ENCODE measurements at regions not wholly inside any gene's neighbourhood (a gene's known extent, or its start where the extent isn't known, plus 50 kb on each side); places are given as distances from the start of the nearest gene placed in this dataset.
A peak's percentile ranks its signal among the peaks of the same experiment; 100 is the strongest.

GRCh38 chr5:135214897-135215616 lies 181.0 kb upstream of the PITX1 start:
- Histone ChIP-seq H3K4me3 (ENCODE audit: low read depth in 1 of 2, low read length in 2 of 2) (no peak overlapping the region), H3K36me3 (ENCODE audit: insufficient read depth, low read length) (no peaks in the 10 kb centered on the region), H3K4me1 (ENCODE audit: insufficient read depth, low read length) (peaks cover 16% of the 10 kb centered on the region), H3K9me3 (ENCODE audit: low read length) (no peaks in the 10 kb centered on the region), H3K9ac (ENCODE audit: low read length) (no peak overlapping the region), H3K27ac (ENCODE audit: low read depth, low read length) (no peak overlapping the region), H3K27me3 (ENCODE audit: control insufficient read depth in 1 of 2, insufficient read depth in 2 of 2, low read length in 2 of 2) (no peaks in the 10 kb centered on the region)

- no peak overlapping the region for H3K9ac ChIP-seq (ENCODE audit: low read length)
- H3K36me3 ChIP-seq (ENCODE audit: insufficient read depth, low read length), result no peaks in the 10 kb centered on the region
- no peak overlapping the region for H3K27ac ChIP-seq (ENCODE audit: low read depth, low read length)
- H3K9me3 ChIP-seq (ENCODE audit: low read length), result no peaks in the 10 kb centered on the region
- no peaks in the 10 kb centered on the region for H3K27me3 ChIP-seq (ENCODE audit: control insufficient read depth in 1 of 2, insufficient read depth in 2 of 2, low read length in 2 of 2)
- H3K4me3 ChIP-seq (ENCODE audit: low read depth in 1 of 2, low read length in 2 of 2), result no peak overlapping the region
- H3K4me1 ChIP-seq (ENCODE audit: insufficient read depth, low read length), result peaks cover 29% of the 10 kb centered on the region
Measured at GRCh38 chr5:135213466-135214239, 179.6 kb upstream of the PITX1 start.

- H3K4me1 ChIP-seq (ENCODE audit: insufficient read depth, low read length), result peaks cover 35% of the 10 kb centered on the region
- H3K4me3 ChIP-seq (ENCODE audit: low read depth in 1 of 2, low read length in 2 of 2), result no peak overlapping the region
- H3K27me3 ChIP-seq (ENCODE audit: control insufficient read depth in 1 of 2, insufficient read depth in 2 of 2, low read length in 2 of 2), result no peaks in the 10 kb centered on the region
- H3K9ac ChIP-seq (ENCODE audit: low read length), result no peak overlapping the region
- no peaks in the 10 kb centered on the region for H3K9me3 ChIP-seq (ENCODE audit: low read length)
- no peak overlapping the region for H3K27ac ChIP-seq (ENCODE audit: low read depth, low read length)
- no peaks in the 10 kb centered on the region for H3K36me3 ChIP-seq (ENCODE audit: insufficient read depth, low read length)
Measured at GRCh38 chr5:135213027-135213386, 179.0 kb upstream of the PITX1 start.

GRCh38 chr5:135212361-135213026 lies 178.5 kb upstream of the PITX1 start:
- no peak overlapping the region for H3K4me3 ChIP-seq (ENCODE audit: low read depth in 1 of 2, low read length in 2 of 2)
- H3K4me1 ChIP-seq (ENCODE audit: insufficient read depth, low read length), result peaks cover 35% of the 10 kb centered on the region
- H3K27me3 ChIP-seq (ENCODE audit: control insufficient read depth in 1 of 2, insufficient read depth in 2 of 2, low read length in 2 of 2), result no peaks in the 10 kb centered on the region
- H3K9me3 ChIP-seq (ENCODE audit: low read length), result no peaks in the 10 kb centered on the region
- no peaks in the 10 kb centered on the region for H3K36me3 ChIP-seq (ENCODE audit: insufficient read depth, low read length)
- no peak overlapping the region for H3K9ac ChIP-seq (ENCODE audit: low read length)
- H3K27ac ChIP-seq (ENCODE audit: low read depth, low read length), result no peak overlapping the region

- Histone ChIP-seq H3K4me3 (ENCODE audit: low read depth in 1 of 2, low read length in 2 of 2) (no peak overlapping the region), H3K36me3 (ENCODE audit: insufficient read depth, low read length) (no peaks in the 10 kb centered on the region), H3K9me3 (ENCODE audit: low read length) (no peaks in the 10 kb centered on the region), H3K27ac (ENCODE audit: low read depth, low read length) (no peak overlapping the region), H3K4me1 (ENCODE audit: insufficient read depth, low read length) (peaks cover 35% of the 10 kb centered on the region), H3K9ac (ENCODE audit: low read length) (no peak overlapping the region), H3K27me3 (ENCODE audit: control insufficient read depth in 1 of 2, insufficient read depth in 2 of 2, low read length in 2 of 2) (no peaks in the 10 kb centered on the region)
Measured at GRCh38 chr5:135211791-135212190, 177.8 kb upstream of the PITX1 start.

GRCh38 chr5:135211083-135211790 lies 177.2 kb upstream of the PITX1 start:
- Histone ChIP-seq H3K27ac (ENCODE audit: low read depth, low read length) (no peak overlapping the region), H3K4me1 (ENCODE audit: insufficient read depth, low read length) (peaks cover 35% of the 10 kb centered on the region), H3K4me3 (ENCODE audit: low read depth in 1 of 2, low read length in 2 of 2) (no peak overlapping the region), H3K27me3 (ENCODE audit: control insufficient read depth in 1 of 2, insufficient read depth in 2 of 2, low read length in 2 of 2) (no peaks in the 10 kb centered on the region), H3K9me3 (ENCODE audit: low read length) (no peaks in the 10 kb centered on the region), H3K36me3 (ENCODE audit: insufficient read depth, low read length) (no peaks in the 10 kb centered on the region), H3K9ac (ENCODE audit: low read length) (no peak overlapping the region)

GRCh38 chr5:135210286-135211055 lies 176.4 kb upstream of the PITX1 start:
- H3K27ac ChIP-seq (ENCODE audit: low read depth, low read length), result no peak overlapping the region
- peaks cover 35% of the 10 kb centered on the region for H3K4me1 ChIP-seq (ENCODE audit: insufficient read depth, low read length)
- no peaks in the 10 kb centered on the region for H3K9me3 ChIP-seq (ENCODE audit: low read length)
- no peaks in the 10 kb centered on the region for H3K36me3 ChIP-seq (ENCODE audit: insufficient read depth, low read length)
- no peak overlapping the region for H3K9ac ChIP-seq (ENCODE audit: low read length)
- no peaks in the 10 kb centered on the region for H3K27me3 ChIP-seq (ENCODE audit: control insufficient read depth in 1 of 2, insufficient read depth in 2 of 2, low read length in 2 of 2)
- H3K4me3 ChIP-seq (ENCODE audit: low read depth in 1 of 2, low read length in 2 of 2), result no peak overlapping the region

- H3K9ac ChIP-seq (ENCODE audit: low read length), result no peak overlapping the region
- H3K9me3 ChIP-seq (ENCODE audit: low read length), result no peaks in the 10 kb centered on the region
- H3K27ac ChIP-seq (ENCODE audit: low read depth, low read length), result peak overlapping the region; percentile 21
- H3K27me3 ChIP-seq (ENCODE audit: control insufficient read depth in 1 of 2, insufficient read depth in 2 of 2, low read length in 2 of 2), result no peaks in the 10 kb centered on the region
- no peak overlapping the region for H3K4me3 ChIP-seq (ENCODE audit: low read depth in 1 of 2, low read length in 2 of 2)
- no peaks in the 10 kb centered on the region for H3K36me3 ChIP-seq (ENCODE audit: insufficient read depth, low read length)
- H3K4me1 ChIP-seq (ENCODE audit: insufficient read depth, low read length), result peaks cover 35% of the 10 kb centered on the region
Measured at GRCh38 chr5:135208903-135209721, 175.1 kb upstream of the PITX1 start.

- Histone ChIP-seq H3K27me3 (ENCODE audit: control insufficient read depth in 1 of 2, insufficient read depth in 2 of 2, low read length in 2 of 2) (no peaks in the 10 kb centered on the region), H3K27ac (ENCODE audit: low read depth, low read length) (peak overlapping the region; percentile 21), H3K4me3 (ENCODE audit: low read depth in 1 of 2, low read length in 2 of 2) (no peak overlapping the region), H3K4me1 (ENCODE audit: insufficient read depth, low read length) (peaks cover 35% of the 10 kb centered on the region), H3K36me3 (ENCODE audit: insufficient read depth, low read length) (no peaks in the 10 kb centered on the region), H3K9me3 (ENCODE audit: low read length) (no peaks in the 10 kb centered on the region), H3K9ac (ENCODE audit: low read length) (no peak overlapping the region)
Measured at GRCh38 chr5:135208555-135208902, 174.5 kb upstream of the PITX1 start.

GRCh38 chr5:135207866-135208265 lies 173.8 kb upstream of the PITX1 start:
- H3K36me3 ChIP-seq (ENCODE audit: insufficient read depth, low read length), result no peaks in the 10 kb centered on the region
- H3K9ac ChIP-seq (ENCODE audit: low read length), result no peak overlapping the region
- H3K4me1 ChIP-seq (ENCODE audit: insufficient read depth, low read length), result peaks cover 35% of the 10 kb centered on the region
- no peaks in the 10 kb centered on the region for H3K27me3 ChIP-seq (ENCODE audit: control insufficient read depth in 1 of 2, insufficient read depth in 2 of 2, low read length in 2 of 2)
- H3K4me3 ChIP-seq (ENCODE audit: low read depth in 1 of 2, low read length in 2 of 2), result no peak overlapping the region
- H3K27ac ChIP-seq (ENCODE audit: low read depth, low read length), result no peak overlapping the region
- no peaks in the 10 kb centered on the region for H3K9me3 ChIP-seq (ENCODE audit: low read length)
